IPS-20b (cell line): ENCODE measurements at regions not wholly inside any gene's neighbourhood (a gene's known extent, or its start where the extent isn't known, plus 50 kb on each side); places are given as distances from the start of the nearest gene placed in this dataset.
"Not testable (repeated sequence)": the region's sequence is repeated elsewhere in the genome, so short reads cannot be mapped to it uniquely, and the experiment has no call there.

Experiments
- H3K27ac ChIP-seq: one replicate; pipeline ENCODE4 v1.5.1; 2013; ENCODE audit warnings: low read length
- H3K27me3 ChIP-seq: 2 replicates; pipeline ENCODE4 v1.6.1; 2013; ENCODE audit warnings: mild to moderate bottlenecking, low read length, inconsistent platforms; ENCODE audit not compliant: insufficient read depth
- H3K36me3 ChIP-seq: 2 replicates; pipeline ENCODE4 v1.6.1; 2013; ENCODE audit warnings: low read depth, mild to moderate bottlenecking, inconsistent platforms, low read length, moderate library complexity; ENCODE audit not compliant: insufficient read depth
- H3K4me1 ChIP-seq: 2 replicates; pipeline ENCODE4 v1.6.1; 2013; ENCODE audit warnings: mild to moderate bottlenecking, control low read depth, inconsistent platforms, low read length, moderate library complexity; ENCODE audit not compliant: insufficient read depth
- H3K4me3 ChIP-seq: 2 replicates; pipeline ENCODE4 v1.5.1; 2013; ENCODE audit warnings: mild to moderate bottlenecking, low read length, inconsistent platforms
- H3K9ac ChIP-seq: 2 replicates; pipeline ENCODE4 v1.6.1; 2013; ENCODE audit warnings: low read depth, mild to moderate bottlenecking, inconsistent platforms, low read length, moderate library complexity
- H3K9me3 ChIP-seq: 2 replicates; pipeline ENCODE4 v1.6.1; 2013; ENCODE audit warnings: mild to moderate bottlenecking, low read depth, low read length, inconsistent platforms; ENCODE audit not compliant: insufficient read depth

DNA sequence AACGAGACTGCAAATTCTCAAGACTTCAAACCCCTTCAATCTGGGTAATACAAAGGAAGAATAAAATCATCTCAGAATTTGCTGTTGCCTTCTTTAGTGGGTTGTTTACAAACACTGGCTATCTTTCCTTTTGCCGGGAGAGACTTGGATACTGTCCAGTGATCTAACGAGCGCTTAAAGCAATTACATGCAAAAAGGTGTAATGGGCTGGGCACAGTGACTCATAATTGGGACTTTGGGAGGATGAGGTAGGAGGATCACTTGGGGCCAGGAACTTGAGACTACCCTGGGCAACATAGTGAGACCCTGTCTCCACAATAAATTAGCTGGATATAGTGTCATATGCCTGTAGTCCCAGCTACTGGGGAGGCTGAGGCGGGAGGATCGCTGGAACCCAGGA, 52.2 kb upstream of the DEFB108B start:
- not testable (repeated sequence) for H3K36me3 ChIP-seq, H3K4me1 ChIP-seq, H3K9me3 ChIP-seq, H3K27ac ChIP-seq, H3K9ac ChIP-seq, H3K4me3 ChIP-seq, H3K27me3 ChIP-seq

DNA sequence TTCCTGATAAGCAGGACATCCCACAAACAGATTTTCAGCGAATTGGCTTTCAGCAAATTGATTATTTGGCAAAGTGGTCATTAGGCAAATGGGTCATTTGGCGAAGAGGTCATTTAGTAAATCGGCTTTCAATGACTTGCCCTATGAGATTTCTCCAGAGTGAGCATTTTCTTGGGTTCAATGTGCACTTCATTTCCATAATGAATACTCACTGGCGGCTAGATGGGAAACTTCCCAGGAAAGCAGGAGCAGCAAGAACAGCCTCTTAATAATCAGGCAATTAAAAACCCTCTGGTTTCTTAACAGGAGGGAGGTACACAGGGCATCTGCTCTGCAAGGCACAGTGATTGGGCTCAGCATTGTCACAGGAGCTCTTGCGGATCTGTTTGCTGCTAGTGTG, 51.5 kb upstream of the DEFB108B start:
- not testable (repeated sequence) for H3K27me3 ChIP-seq, H3K36me3 ChIP-seq, H3K9ac ChIP-seq, H3K4me1 ChIP-seq, H3K27ac ChIP-seq, H3K9me3 ChIP-seq, H3K4me3 ChIP-seq

DNA sequence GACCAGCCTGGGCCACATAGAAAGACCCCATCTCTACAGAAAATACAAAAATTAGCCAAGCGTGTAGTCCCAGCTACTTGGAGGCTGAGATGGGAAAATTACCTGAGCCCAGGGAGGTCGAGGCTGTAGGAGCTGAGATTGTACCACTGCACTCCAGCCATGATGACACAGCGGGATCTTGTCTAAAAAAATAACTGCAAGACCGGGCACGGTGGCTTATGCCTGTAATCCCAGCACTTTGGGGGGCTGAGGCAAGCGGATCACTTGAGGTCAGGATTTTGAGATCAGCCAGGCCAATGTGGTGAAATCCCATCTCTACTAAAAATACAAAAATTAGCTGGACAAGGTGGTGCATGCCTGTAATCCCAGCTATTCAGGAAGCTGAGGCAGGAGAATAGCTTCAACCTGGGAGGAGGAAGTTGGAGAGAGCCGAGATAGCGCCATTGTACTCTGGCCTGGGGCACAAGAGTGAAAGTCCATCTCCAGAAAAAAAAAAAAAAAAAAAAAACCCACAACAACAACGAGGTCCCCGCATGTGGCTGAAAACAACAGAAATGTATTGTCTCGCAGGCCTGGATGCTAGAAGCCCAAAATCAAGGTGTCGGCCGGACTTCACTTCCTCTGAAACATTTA, 50.7 kb upstream of the DEFB108B start:
- H3K36me3 ChIP-seq, H3K9ac ChIP-seq, H3K9me3 ChIP-seq, H3K27ac ChIP-seq, H3K27me3 ChIP-seq, H3K4me3 ChIP-seq, H3K4me1 ChIP-seq: not testable (repeated sequence)

DNA sequence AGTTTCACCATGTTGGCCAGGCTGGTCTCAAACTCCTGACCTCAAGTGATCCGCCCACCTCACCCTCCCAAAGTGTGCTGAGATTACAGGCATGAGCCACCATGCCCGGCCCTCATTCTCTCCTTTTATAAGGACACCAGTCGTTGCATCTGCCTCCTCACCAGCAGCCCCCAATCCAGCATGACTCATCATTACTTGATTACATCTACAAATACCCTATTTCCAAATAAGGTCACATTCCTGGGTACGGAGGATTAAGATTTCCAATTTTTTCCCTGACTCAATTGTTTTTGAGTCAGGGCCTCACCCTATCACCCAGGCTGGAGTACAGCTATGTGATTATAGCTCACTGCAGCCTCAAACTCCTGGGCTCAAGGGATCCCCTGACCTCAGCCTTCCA, 49.8 kb upstream of the DEFB108B start:
- H3K9ac ChIP-seq, H3K27me3 ChIP-seq, H3K27ac ChIP-seq, H3K9me3 ChIP-seq, H3K4me1 ChIP-seq, H3K4me3 ChIP-seq, H3K36me3 ChIP-seq: not testable (repeated sequence)
